HG03039 (cell line): ENCODE measurements at regions not wholly inside any gene's neighbourhood (a gene's known extent, or its start where the extent isn't known, plus 50 kb on each side); places are given as distances from the start of the nearest gene placed in this dataset.
"Not testable (repeated sequence)": the region's sequence is repeated elsewhere in the genome, so short reads cannot be mapped to it uniquely, and the experiment has no call there.

Experiments used
- ATAC-seq: cut with Tn5 transposase; IDR thresholded peaks from one replicate; pipeline ENCODE4 v1.9.1; 2021; ENCODE audit warnings: mild to moderate bottlenecking, moderate library complexity; ENCODE audit not compliant: unreplicated experiment

DNA sequence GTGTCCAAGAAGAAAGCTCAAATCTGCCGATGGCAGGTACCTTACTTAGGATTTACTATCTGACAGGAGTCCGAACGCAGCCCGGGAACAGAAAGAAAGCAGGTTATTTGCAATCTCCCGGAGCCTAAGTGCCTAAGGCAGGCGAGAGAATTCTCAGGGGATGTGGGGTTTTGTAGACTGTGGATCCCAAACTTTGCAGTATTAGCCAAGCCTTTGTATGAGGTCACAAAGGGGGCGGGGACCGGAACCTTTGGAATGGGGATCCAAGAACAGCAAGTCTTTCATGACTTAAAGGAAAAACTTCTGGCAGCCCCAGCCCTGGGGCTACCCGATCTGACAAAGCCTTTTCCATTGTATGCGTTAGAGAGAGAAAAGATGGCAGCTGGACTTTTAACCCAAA lies 80.6 kb upstream of the RUBCNL start:
- ATAC-seq = not testable (repeated sequence)

DNA sequence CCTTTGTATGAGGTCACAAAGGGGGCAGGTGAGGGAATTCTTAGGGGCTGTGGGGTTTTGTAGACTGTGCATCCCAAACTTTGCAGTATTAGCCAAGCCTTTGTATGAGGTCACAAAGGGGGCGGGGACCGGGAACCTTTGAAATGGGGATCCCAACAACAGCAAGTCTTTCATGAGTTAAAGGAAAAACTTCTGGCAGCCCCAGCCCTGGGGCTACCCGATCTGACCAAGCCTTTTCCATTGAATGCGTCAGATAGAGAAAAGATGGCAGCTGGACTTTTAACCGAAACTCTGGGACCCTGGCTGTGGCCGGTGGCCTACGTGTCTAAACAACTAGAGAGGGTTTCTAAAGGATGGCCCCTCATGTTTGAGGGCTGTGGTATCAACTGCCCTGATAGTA lies 79.0 kb upstream of the RUBCNL start:
- ATAC-seq = not testable (repeated sequence)

DNA sequence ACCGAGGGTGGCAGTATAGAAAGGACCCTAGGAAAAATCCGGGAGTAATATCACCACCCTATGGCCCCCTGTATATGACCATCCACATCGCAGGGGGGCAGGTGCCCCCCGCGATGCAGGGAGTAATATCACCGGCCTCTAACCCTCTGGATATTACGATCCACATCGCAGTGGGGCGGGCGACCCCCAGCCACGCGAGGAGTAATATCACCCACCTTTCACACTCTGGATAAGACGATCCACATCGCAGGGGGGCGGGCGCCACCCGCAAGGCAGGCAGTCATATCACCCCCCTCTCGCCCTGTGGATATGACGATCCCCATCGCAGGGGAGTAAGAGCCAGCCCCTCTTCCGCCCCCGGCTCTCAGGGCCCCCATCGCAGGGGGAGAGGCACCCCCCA lies 76.7 kb upstream of the RUBCNL start:
- no peak for ATAC-seq

DNA sequence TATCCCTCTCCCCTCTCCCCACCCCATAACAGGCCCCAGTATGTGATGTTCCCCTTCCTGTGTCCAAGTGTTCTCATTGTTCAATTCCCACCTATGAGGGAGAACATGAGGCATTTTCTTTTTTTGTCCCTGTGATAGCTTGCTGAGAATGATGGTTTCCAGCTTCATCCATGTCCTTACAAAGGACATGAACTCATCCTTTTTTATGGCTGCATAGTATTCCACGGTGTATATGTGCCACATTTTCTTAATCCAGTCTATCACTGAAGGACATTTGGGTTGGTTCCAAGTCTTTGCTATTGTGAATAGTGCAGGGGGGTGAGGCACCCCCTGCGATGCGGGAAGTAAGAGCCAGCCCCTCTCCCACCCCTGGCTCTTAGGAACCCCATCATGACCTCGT lies 73.2 kb upstream of the RUBCNL start:
- ATAC-seq = not testable (repeated sequence)

DNA sequence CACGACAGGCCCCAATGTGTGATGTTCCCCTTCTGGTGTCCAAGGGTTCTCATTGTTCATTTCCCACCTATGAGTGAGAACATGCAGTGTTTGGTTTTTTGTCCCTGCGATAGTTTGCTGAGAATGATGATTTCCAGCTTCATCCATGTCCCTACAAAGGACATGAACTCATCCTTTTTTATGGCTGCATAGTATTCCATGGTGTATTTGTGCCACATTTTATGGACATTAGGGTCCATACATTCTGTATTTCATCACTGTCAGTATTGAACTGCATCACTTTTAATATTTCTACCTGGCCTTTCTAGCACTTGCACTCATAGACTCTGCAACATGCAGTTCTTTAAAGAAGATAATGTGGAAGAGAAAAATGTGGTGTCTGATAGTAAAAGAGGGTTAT lies 70.2 kb upstream of the RUBCNL start:
- ATAC-seq = not testable (repeated sequence)

DNA sequence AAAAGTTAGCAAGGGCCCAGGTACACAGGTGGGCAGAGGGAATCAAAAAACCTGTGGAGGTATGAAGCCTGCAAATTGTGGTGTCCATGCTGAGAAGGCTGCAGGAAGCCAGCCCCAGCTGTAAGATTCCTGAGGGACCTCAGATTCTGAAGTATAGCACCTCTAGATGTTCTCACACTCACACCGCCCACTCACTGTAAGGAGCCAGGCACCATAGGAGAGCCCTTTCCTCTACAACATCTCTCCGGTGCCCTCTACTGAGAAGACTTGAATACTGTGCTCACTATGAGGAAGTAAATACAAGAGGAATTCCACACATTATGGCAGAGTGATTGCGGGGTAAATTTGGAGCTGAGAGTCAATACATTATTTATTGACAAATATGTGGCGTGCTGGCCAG lies 68.9 kb upstream of the RUBCNL start:
- ATAC-seq = peak; percentile 94

DNA sequence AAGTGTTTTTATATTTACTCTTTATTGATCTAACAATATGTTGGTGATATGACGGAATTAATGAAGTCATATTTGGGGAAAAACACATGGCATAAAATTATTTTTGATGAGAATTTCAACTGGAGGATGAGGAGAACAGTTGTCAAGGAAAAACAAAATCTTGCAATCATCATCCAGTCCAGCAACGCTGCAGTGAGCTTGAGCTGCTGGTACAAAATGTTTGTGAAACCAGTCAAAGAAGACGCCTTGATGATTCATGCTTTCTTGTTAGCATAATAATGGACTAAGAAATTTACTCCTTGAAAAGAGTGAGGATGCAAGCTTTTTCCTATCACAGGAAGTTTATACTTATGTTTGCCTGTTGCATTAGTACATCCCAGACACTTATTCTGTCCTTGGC lies 64.1 kb upstream of the RUBCNL start:
- ATAC-seq = not testable (repeated sequence)

DNA sequence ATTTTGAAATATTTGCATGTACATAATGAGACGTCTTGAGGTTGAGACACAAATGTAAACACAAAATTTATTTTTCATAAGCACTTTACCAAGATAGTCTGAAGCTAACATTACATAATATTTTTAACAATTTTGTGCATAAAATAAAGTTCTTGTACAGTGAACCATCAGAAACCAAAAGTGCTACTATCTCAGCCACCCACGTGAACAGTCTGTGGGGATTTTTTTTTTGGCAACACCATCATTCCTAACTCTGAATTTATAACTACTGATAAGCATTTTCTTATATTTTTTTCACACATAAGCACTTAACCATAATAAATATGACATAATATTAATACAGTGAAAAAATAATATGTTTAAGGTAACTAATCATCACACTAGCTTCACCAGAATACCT lies 62.9 kb upstream of the RUBCNL start:
- ATAC-seq = not testable (repeated sequence)

DNA sequence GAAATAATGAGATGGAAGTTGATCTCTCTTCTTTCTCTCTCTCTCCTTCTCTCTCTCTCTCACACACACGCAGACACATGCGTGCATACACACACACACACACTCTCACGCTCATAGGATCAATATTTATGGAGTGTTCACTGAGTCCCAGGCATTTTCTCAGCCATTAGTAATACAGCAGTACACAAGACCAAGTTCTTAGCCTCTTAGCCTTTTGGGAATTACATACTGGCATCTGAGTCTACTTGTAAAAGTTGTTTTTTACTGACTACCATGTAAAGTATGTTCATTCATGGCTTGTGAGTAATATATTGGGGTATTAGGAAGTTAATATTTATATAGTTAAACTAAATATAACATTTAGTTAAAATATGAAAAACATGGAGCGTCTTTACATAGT lies 61.1 kb upstream of the RUBCNL start:
- not testable (repeated sequence) for ATAC-seq

DNA sequence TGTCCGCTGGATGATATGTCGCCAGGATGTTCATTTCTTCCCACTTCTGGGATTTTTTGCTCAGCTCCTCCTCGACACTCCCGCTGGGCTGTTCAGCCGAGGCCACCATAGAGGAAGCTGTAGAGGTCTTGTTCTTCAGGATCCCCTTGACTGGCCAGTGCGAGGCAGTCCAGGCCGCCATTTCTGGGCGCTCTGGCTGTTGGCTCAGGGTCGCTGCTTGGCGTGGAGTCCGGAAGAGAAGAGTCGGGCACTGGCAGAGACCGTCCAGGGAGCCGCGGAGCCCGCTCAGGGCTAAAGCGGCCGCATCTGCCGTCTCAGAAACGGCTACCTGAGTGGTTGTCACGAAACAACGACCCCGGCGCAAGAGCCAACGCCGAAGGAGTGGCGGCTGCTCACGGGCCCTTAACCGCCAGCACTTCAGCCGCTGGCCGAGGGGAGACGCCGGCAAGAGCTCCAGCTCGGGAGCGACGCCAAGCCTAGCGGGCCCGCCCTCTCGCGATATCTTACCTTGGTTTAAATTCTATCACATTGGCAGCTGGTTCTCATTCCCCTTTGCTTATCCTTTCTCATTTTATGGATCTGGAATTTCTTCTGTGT lies 50.9 kb upstream of the RUBCNL start:
- not testable (repeated sequence) for ATAC-seq
